ENCODE measurements at regions not wholly inside any gene's neighbourhood (a gene's known extent, or its start where the extent isn't known, plus 50 kb on each side); places are given as distances from the start of the nearest gene placed in this dataset.
A peak's percentile ranks its signal among the peaks of the same experiment; 100 is the strongest.

DNA sequence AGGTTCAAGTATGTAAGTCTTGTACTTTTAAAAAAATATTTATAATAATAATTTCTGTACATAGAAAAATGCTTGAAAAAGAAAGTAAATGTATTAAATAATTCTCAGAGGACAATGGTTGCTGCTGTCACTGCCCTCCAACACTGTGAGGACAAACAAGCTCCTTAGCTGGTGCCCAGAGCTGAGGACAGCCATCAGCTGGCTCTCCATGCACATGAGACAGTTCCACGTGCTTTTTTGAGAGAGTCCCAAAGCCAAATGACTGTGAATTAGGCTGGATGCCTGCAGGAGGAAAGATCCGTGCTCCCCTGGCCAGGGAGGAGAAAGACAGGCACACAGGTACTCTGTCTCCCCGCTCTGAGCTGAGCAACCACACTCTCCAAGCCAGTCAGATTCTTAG is 115.5 kb upstream of the IRX5 start:
- intact Hi-C loops (cut with DNase I), result no loop called here
- no peak for DNase-seq

DNA sequence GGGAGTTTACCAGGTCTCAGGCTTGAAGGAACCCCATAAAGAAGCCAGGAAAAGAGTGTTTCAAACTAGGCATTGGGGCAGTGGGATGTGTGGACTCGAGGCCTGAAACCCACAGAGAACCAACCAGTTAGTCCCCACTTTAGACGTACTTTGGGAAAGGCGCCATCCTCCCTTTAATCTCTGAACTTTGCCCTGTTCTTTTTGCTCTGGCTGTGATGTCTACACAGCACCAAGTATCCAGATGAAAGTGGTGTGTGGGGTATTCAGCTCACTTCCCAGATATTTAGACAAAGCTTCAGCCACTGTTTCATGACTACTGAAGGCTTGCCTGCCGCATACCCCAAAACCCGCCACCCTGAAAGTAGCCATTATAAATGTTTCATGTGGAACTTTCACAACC is 116.9 kb upstream of the IRX5 start:
- DNase-seq, result no peak
- intact Hi-C loops (cut with DNase I), result no loop called here

DNA sequence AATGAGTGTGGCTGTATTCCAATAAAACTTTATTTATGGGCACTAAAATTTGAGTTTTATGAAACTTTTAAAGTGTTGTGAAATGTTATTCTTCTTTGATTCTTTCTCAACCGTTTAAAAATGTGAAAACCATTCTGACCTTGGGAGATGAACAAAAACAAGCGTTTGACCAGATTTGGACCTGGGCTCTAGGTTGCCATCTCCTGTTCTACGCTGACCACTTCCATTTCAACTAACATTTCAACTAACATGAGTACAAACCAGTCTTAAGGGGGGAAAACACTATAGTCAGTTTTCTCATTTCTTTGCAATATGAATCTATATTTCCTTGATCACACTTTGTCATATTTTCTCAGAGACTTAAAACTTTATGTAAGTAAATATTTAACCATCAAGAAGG is 118.4 kb upstream of the IRX5 start:
- DNase-seq, result no peak
- intact Hi-C loops (cut with DNase I), result no loop called here

DNA sequence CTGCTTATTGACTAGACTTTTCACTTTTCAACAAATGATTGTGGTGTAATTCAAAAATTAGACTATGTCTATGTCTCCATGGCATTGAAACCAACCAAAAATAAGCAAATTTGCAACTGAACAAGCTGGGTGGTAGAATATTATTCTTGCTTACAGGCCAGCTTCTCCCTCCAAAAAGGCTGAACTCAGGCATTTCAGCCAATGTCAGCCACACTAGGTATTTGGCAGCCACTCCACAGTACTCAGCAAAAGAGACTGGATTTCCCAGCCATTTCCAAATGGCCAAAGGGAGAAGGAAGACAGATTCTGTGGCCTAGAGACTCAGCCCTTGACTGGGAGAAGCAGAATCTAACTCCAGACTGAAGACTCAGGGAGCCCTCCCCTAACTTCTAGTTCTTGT is 121.8 kb upstream of the IRX5 start:
- peak in 1 of 42 donors; percentile 2 for DNase-seq
- intact Hi-C loops (cut with DNase I), result no loop called here

DNA sequence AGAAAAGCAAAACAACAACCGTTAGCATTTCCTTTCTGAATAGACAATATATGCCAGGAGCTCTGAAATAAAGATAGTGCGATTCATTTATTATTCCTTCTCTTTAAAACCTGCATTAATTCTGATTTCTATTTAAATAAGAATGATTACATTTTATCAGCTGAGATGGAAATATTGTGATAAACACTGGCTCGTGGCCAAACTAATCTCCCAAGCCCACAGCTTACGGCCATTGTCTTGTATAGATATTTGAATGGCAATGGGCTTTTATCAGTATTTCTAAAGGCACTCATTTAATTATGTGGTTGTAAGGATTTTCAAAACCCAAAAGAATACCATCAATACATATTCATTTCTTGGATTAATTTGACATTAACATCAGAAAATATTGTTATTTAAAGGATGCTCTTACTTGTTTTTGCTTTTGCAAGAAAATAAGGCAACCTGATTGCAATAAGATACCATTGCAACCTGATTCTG is 123.7 kb upstream of the IRX5 start:
- no peak for DNase-seq
- intact Hi-C loops (cut with DNase I), result no loop called here

- intact Hi-C loops (cut with DNase I), result no loop called here
- no peak for DNase-seq
These were observed 124.3 kb upstream of the IRX5 start for GRCh38 chr16:54806378-54806777.

- intact Hi-C loops (cut with DNase I), result no loop called here
- DNase-seq, result no peak
These were observed 125.0 kb upstream of the IRX5 start for GRCh38 chr16:54805648-54806047.

GRCh38 chr16:54801057-54801844 is 129.4 kb upstream of the IRX5 start:
- intact Hi-C loops (cut with DNase I), result no loop called here
- DNase-seq, result no peak

DNA sequence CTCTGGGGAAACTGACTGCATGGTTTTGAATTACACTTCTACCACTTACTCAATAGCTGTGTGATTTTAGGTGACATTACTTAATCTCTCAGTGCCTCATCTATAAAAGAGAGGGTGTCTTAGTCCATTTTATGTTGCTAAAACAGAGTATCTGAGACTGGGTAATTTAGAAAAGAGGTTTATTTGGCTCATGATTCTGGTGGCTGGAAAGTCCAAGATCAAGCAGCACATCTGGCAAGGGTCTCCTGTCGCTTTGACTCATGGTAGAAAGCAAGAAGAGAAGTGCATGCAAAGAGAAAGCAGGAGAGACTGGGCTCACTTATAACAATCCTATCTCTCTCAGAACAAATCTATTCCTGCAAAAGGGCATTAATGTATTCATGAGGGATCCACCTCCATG is 132.4 kb upstream of the IRX5 start:
- intact Hi-C loops (cut with DNase I), result no loop called here
- DNase-seq, result no peak

DNA sequence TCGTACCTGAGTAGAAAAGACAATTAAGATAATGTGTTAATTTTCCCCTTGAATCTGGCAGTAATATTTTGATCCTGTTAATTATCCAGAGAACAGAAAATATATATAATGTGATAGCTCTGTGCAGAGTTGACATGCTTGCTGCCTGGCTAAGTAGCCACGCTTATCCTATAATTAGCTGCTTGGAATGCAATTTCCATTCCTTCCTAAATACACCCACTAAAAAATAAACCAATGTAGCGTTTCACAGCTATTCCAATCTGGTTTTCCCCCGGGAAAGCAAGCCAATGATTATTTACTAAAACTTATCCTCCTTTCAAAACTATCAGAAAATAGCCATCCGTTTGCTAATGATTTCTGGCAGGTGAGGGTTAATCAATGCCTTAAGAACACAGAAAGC is 134.5 kb upstream of the IRX5 start:
- intact Hi-C loops (cut with DNase I), result no loop called here
- no peak for DNase-seq

DNA sequence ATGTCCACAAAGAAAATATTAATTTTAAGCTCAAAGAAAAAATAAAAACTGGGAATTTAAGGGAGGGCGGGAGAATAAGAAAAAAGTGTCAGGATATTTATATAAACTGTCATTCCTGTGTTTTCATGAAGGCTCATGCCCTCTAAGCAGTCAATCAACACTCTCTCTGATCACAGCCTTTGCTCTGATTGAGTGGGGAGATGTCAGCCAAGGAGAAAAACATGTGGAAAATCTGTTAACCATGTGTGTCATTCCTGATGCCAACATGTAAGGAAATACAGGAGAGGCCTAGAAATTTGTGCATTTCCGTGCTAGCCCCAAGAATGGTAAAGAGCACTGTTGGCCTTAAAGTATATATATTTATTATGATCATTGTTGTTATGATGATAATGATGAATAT is 137.9 kb upstream of the IRX5 start:
- no peak for DNase-seq
- intact Hi-C loops (cut with DNase I), result no loop called here

- intact Hi-C loops (cut with DNase I), result no loop called here
- DNase-seq, result no peak
These were observed 143.6 kb upstream of the IRX5 start for GRCh38 chr16:54787045-54787444.

- intact Hi-C loops (cut with DNase I), result no loop called here
- no peak for DNase-seq
These were observed 146.7 kb upstream of the IRX5 start for GRCh38 chr16:54783980-54784379.

- intact Hi-C loops (cut with DNase I), result no loop called here
- no peak for DNase-seq
These were observed 147.4 kb upstream of the IRX5 start for GRCh38 chr16:54783226-54783625.

DNA sequence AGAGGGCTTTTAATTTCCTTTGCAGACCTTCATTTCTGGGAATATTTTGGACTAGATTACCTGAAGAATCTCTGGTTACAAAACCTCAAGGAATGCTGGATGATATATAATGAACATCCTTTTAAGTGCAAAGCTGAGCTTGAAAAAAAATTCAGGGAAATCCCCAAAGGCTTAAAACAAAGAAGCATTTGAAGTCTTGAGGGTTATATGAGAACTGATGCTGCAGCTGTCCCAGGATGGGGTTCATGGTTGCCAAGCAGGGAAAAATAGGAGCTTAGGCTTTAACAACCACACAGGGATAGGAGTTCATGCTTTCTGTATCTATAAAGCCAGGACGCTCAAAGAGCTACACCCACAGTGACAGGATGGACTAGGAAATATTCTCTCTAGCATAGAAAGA is 150.4 kb upstream of the IRX5 start:
- no peak for DNase-seq
- intact Hi-C loops (cut with DNase I), result no loop called here

DNA sequence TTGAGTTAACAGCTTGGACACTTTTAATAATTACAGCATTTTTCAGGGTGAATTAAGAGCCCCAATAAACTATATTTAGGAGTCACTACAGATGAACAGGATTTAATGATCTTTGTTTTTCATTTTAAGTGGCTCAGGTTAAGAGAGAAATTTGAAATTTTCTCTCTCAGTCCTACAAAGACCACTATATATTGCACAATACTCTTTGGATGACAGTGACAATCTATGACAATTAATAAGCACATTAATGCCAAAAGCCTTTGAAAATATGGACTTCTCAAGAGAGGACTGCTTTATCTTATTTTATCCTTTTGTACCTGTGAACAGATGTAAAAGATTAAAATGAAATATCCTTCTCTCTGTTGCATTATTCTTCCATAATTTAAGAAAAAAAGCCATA is 151.1 kb upstream of the IRX5 start:
- intact Hi-C loops (cut with DNase I), result no loop called here
- no peak for DNase-seq

GRCh38 chr16:54774768-54775167 is 155.9 kb upstream of the IRX5 start:
- DNase-seq, result no peak
- intact Hi-C loops (cut with DNase I), result no loop called here

GRCh38 chr16:54772400-54772799 is 158.3 kb upstream of the IRX5 start:
- intact Hi-C loops (cut with DNase I), result no loop called here
- DNase-seq, result no peak

DNA sequence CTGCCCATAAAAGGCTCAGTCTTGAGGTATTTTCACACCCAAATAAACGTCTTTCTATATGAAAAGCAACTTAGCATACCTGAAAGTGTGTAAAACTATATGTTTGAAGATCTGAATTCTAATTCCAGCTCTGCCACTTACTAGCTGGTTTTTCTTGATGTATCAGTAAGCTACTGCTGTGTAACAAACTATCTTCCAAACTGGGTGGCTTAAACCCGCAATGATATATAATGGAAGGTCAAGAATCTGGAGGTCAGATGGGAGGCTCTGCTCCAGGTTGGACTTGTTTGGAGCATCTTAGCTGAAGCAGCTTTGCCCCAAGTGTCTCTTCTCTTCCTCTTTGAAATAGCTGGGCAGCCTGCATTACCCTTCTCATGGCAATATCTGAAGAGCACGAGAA is 164.3 kb upstream of the IRX5 start:
- no peak for DNase-seq
- intact Hi-C loops (cut with DNase I), result no loop called here

GRCh38 chr16:54750249-54750648 is 180.4 kb upstream of the IRX5 start:
- intact Hi-C loops (cut with DNase I), result no loop called here
- no peak for DNase-seq

DNA sequence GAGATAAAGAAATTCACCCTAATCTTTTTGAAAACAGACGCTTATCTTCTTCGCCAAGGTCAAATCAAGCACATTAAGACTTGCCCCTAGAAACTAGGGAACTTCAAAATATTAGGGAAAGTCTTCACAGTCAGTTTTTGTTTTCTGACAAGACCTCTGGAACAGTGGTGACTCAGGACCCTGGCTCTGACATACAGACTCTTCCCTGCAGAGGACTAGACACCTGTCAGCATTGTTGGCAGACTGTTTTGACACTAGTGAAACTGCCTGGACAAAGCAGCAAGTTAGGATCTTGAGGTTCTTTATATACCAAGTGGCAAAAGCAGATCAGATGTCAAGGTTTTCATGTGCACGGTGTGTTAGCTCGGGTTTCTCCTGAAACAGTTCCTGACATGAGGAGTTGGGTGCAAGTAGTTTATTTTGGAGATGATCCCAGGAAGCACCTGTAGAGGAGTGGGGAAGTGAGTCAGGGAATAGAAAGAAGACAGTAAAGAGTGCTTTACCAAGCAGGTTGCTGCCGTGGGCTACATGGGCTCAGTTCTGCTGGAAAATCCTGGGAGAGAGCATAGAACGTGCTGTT is 182.0 kb upstream of the IRX5 start:
- no peak for DNase-seq
- intact Hi-C loops (cut with DNase I), result no loop called here

Data from head of caudate nucleus (tissue), 42 donors.